Ureter (tissue), 1 donor: ENCODE measurements at regions not wholly inside any gene's neighbourhood (a gene's known extent, or its start where the extent isn't known, plus 50 kb on each side); places are given as distances from the start of the nearest gene placed in this dataset.

Source experiments
- DNase-seq: peaks from one replicate; pipeline ENCODE4 v3.0.0-alpha.2; 2020; ENCODE audit warnings: low spot score
- donor health status: DM: yes; HTN: yes; CAD: no.

DNA sequence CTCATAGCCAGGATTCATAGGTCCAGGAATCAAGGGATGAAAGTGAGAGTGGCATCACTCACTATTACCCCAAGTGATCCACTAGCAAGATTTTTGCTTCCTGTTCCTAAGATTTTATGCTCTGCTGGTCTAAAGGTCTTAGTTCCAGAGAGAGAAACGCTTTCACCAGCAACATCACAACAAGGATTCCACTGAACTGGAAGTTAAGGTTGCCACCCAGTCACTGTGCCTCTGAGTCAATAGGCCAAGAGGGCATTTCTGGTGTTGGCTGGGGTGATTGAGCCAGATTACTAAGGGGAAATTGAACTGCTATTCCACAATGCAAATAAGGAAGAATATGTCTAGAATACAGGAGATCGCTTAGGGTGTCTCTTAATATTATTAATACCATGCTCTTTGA lies 142.5 kb upstream of the ARID2 start:
- no peak for DNase-seq

DNA sequence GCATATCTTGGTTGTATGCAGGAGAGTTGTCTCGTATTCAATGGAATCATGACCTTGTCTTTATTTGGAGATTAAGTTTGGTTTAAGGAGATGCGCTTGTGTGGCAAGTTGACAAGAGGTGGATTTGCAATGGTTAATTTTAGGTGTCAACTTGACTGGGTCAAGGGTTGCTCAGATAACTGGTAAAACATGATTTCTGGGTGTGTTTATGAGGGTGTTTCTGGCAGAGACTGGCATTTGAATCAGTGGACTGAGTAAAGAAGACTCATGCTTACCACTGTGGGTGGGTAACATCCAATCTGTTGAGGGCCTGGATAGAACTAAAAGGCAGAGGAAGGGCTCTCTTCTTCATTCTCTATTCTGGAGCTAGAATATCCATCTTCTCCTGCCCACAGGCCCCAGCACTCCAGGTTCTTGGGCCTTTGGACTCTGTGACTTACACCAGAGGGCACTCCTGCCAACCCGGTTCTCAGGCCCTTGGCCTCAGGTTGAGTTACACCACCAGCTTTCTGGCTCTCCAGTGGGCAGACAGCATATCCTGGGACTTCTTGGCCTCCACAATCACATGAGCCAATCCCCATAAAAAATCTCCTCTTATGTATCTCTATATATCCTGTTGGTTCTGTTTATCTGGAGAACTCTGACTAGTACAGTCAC lies 141.5 kb upstream of the ARID2 start:
- DNase-seq = no peak

DNA sequence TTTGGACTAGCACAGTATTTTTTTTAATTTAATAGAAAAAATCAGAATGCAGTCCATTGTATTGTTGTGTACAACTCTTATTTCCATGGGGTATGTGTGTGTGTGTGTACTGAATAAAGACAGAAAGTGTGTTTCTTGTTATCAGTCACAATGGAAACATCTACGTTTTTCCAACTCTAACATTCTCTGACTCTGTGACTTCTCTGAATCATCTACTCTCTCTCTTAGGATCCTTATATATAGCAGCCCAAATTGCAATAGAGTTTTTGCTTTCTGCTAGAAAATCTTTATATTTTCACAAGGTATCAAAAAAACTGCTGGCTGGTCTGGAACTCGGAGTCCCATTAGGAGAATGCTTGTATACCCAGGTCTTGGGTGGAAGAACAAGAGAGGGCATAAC lies 138.9 kb upstream of the ARID2 start:
- DNase-seq = no peak

DNA sequence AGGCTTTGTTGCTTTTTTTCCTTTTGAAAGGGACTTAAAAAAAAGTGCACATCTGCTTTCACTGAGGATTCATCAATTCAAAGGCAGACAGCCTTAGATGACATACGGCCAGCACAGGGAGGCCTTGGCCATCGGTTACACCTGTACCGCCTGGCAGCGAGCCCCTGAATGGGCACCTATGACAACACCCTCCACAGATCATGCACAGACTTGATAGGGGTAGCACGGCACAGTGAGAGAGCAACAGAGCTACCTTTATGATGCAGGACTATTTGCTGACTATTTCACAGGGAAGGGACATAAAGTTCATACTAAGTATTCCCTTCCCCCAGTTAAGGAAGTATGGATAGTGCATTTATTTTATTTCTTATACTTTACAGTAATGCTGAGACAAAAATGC lies 137.9 kb upstream of the ARID2 start:
- DNase-seq = no peak

DNA sequence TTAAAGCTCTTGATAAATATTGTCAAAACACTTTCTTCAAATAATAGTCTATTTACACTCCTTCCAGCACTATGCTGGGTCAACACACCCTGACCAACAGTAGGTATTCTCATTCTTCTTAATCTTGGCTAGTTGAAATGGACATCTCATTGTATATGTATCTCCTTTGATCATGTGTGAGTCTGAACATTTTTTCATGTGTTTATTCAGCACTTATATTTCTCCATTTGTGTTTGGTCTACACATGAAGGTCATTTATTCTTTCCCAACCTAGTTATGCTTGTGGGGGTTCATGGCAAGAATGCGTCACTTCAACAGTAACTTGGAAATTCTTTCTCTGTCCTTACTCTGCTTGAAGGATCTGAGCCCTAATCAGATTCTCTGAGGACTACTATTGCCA lies 133.1 kb upstream of the ARID2 start:
- DNase-seq = no peak

DNA sequence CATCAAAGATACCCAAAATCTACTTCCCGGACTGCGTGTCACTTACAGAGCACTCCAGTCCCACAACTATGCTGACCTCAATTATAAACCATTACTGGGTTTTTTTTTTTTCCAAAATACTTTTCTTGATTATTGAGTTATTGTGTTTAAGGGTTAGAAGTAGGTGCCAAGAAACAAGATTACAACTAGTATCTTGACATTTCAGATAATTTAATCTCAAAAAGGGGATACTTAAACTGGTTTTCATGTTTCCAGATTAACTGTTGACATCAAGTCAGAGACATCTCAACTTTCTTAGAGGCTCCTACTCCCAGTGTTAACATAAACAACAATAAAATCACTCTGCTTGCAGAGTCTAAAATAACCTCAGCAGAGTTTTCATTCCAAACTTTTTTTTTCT lies 131.2 kb upstream of the ARID2 start:
- no peak for DNase-seq

DNA sequence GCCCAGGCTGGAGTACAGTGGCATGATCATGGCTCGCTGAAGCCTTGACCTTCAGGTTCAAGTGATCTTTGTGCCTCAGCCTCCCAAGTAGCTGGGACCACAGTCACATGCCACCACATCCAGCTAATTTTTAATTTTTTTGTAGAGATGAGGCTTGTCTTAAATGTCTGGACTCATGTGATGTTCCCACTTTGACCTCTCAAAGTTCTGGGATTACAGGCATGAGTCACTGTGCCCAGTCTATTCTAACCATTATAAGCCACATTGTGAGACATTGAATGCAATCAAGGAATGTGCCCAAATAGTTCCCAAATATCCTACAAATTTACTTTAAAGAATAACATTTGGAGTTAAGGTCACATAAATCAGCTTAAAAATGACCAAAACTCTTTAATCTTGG lies 130.7 kb upstream of the ARID2 start:
- DNase-seq = no peak

DNA sequence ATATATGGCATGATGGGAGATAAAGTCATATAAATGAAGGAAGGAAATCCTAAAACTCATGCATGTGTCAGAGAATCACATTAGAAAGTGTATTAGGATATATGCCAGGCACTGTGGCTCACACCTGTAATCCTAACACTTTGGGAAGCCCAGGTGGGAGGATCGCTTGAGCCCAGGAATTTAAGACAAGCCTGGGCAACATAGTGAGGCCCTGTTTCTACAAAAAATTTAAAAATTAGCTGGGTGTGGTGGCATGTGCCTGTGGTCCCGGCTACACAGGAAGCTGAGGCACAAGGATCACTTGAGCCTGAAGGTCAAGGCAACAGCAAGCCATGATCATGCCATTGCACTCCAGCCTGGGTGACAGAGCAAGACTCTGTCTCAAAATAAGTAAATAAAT lies 130.3 kb upstream of the ARID2 start:
- no peak for DNase-seq

DNA sequence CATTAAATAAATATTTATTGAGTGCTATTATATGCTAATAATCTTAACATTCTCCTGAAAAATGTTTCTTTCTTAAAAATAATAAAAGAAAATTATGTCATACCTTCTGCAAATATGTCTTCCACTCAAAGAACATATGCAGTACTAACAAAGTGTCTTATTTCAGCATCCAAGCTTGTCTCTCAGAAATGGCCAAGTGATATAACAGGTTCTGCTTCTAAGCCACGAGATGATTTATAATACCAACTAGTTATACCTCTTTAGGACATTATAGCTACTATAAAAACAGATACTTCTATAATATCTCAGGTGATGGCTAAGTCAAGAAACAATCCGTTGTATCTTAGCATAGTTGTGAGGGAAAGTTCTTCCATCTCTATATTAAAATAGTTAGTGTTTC lies 128.1 kb upstream of the ARID2 start:
- DNase-seq = no peak

DNA sequence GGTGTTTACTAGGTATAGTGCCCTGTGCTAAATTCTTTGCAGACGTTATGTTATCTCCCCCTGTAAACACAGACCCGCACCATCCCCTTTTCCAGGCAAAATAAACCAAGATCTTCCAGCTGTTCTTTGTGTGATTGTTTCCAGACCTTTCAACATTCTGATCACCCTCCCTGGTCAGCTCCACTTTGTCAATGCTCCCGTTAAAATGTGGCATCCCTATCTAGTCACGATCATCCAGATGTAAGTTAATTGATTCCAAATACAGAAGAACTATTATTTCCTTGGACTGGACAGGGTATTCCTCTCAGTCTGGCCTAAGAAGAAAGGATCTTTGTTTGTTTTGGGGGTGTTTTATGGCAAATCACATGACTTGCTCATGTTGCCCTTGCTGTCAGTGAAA lies 127.6 kb upstream of the ARID2 start:
- no peak for DNase-seq

DNA sequence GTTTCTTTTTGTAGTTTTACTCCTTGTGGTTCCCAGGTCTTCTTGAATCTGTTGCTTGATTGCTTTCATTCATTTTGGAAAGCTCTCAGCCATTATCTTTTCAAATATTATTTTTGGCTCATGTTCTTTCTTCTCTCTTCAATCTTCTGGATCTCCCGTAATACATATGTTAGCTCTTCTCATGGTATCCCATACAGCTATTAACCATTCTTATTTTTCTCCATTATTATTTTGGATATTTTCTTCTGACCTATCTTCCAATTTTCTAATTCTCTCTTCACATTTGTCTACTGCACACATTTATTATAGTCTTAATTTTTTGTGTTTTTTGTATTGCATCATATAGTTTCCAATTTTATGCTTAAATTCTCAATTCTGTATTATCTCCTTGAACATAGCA lies 123.9 kb upstream of the ARID2 start:
- DNase-seq = no peak

DNA sequence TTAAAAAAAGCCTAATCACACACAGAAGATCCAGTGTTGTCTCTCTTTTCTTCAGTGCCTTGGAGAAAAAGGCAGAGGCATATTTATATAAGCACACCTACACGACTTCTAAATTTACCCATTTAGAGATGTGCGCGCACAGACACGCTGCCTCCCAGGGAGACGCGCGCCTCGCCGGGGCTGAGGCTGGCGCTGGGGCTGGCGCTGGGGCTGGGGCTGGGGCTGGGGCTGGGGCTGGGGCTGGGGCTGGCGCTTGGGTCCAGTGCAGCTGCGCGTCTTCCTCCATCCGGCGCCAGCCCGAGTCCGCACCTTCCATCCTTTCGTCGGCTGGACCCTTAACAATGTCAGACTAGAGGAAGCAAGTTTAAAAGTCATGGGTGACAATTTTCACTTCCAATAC lies 118.4 kb upstream of the ARID2 start:
- no peak for DNase-seq

DNA sequence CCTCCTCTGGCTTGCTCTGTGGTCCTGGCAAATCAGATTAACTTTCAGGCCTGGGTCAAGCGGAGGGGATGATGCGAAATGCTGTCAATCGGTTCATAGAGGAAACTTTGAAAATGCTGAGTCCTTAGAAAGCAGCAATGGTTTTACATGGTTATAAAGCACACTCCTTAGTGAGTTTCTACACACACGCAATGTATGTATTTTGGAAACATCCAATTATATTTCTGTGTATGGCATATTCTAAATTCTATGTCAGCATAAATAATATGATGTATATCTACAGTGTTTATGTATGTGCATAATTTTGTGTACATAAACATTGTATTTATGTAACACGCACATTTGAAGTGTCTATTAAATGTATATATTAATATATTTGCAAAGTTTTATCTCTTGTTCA lies 118.0 kb upstream of the ARID2 start:
- no peak for DNase-seq

DNA sequence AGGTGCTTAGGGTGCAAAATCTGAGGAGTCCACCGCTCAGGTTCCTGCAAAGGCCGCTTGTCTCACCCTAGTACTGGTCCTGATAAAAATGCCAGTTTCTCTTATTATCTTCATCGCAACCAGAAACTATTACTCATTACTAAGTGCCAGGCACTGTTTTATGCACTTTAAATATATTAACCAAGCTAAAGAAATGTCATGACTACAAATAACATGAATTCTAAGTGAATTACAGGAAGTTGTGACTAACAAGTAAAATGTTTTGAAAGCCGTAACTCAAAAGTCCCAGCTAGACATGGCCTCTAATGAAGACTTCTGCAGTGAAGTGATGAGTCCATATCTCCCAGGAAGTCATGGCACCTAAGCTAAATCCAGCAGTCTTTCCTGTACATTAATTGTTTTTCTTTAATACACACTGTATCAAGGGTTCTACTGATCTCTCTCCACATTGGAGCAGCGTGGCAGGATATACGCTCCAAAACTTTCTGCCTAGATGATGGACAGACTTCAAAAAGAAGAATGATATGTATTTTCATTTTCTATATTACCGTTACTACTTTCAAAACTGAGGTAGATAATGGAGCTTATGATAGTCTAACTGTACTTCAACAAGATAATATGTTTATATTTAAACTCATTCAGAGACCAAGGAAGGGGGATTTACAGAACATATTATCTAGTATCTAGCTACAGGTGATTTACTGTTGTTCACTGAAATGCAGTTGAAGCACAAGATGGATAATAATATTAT lies 117.3 kb upstream of the ARID2 start:
- no peak for DNase-seq

DNA sequence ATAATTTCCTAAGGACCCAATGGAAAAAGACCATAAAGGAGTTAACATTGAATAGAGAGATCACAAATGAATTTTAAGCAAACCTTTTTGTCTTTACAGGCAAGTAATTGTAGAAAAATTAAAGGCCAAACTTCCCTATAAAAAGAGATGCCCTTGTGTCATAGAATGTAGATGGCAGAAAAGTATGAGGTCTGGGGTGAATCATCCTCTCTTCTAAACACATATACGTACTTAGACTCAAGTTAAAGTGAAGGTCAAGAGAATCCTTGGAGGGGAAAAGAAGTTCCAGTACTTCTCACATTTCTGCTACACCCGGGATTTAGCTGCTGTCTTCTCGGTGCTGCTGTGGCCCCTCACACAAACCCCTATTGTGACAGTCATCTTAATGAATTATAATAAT lies 116.2 kb upstream of the ARID2 start:
- DNase-seq = no peak

DNA sequence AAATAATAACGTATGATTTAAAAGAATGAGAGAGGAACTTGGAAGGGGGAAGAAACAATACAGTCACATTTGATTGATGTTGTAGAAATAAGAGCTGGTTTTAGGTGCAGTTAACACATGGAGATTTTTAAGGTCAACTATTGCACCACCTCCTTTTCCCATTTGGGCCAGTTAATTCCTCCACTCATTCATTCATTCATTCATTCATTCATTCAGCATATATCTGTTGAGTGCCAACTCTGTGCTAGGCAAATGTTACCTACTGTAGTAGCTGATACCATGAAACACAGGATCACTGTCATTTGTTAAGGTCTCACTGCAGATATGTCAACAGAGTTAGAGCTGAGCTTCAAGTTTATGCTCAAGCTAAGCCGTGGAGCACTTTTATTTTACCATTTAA lies 115.7 kb upstream of the ARID2 start:
- DNase-seq = no peak

DNA sequence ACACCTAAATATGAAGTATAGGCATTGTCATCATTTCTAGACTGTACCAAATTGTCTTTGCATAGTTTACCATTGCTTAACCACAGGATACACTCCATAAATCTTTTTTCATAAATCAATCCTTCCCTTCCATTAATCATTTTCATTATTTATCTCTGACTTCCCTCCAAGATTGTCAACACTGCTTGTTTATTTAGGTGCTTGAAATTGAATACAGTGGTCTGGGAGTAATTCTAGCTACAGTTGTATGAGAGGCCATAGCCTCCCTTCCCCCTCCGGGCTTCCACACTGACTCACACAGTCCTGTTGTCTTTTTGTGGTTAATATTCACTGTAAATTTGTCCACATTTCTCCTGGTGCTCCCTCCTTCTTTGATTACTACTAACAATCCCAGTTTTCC lies 114.2 kb upstream of the ARID2 start:
- DNase-seq = no peak

DNA sequence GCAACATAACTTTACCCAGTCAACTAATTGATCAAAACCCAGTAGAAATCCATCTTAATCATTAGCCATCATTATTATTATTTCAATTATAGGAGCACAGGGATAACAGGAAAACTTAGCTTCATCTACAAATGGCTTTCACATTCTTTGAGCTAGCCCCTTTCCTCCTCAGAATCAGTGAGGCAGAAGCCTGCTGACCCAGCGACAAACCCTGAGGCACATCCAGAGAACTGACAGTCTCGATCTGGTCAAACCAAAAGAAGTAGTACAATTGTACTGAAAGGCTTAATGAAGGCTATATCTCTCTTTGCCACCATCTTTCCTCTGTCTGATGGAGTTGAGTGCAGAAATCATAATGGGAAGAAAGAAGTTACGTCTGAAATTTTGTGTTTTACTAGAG lies 109.8 kb upstream of the ARID2 start:
- no peak for DNase-seq

DNA sequence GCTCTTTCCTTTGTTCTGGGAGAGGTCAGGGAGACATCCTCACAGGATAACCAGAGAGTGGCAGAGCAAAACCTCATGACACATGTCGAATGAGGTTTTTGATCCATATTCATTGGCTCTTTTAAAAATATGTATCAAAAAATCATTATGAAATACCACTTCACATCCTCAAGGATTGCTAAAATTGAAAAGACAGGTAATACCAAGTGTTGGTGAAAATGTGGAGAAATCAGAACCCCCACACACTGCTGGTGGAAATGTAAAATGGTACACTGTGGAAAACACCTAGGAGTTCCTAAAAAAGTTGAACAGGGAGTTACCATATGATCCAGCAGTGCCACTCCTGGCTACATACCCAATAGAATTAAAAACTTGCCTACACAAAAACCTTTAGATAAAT lies 107.8 kb upstream of the ARID2 start:
- DNase-seq = no peak

DNA sequence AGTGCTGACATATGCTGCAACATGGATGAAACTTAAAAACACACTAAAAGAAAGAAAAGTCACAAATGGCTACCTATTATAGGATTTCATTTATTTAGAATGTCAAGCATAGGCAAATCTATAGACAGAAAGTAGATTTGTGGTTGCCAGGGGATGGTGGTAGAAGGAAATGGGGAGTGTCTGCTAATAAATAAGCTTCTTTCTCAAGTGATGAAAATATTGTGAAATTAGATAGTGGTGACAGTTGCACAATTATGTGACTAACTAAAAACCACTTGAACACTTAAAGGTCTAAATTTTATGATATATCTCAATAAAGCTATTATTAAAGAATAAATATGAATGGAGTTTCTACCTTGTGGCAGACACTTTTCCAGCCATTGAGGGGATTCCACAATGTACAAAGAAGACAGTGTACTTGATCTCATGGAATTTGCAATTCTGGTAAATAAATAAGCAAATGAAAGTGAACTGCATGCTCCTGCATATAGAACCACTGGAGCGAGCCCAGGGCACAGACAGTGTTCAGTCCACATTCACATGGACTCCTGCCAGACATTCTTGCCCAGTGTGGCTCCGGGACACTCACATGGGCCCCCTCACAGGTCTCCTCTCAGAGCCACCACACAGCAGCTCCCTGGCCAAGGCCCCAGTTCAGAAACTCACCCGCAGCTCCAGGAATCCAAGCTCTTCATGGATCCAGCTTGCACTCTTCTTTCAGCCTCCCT lies 107.1 kb upstream of the ARID2 start:
- no peak for DNase-seq

DNA sequence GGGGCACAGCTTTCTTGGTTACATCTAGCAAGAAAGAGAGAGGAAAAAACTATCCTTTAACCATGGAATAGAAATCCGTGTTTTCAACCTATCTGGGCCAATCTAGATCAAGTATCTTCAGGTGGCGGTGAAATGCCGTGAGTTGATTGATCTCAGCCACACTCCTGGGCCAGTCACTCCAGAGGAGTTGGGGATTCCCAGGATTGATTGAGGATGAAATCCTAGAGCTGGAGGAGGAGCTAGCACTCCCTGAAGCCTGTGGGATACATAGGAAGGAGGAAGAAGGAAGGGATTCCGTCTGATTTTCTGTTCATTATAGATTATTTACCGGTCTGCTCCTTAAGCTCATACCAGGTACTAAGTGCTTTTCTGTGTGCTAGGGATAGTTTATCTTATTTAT lies 106.3 kb upstream of the ARID2 start:
- DNase-seq = no peak

DNA sequence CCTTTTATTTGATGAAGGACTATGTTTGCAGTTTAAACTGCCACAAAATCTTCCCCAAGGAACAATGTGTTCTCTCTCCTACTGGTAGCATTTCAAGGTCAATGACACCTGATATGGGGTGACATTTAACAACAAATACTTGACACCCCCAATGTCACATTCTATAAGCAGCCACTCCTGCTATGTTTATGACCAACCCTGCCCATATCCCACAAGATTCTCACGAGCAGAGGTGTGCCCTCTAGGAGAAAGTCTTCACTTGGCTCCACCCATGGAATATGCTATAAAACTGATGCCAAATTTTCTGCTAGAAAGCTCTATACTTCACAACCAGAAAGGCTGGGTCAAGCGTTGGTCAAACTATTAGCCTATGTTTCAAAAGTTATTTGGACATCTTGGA lies 105.6 kb upstream of the ARID2 start:
- DNase-seq = no peak

DNA sequence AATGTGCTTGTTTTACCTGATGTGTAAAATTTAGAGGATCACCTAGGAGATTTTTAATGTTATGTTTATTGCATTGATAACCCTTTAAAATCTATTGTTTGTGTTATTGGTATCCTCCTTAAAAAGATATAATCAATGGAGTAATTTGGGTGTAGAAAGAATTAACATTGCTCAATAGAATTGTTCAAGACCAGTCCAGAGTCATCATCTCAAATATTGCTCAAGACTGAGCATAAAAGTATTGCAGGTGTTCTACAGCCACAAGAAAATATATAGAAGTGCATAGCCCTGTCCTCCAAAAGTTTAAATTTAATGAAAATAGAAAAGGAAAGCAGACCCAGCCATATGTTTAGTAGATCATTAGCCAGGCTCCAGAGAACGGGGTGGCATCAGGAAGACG lies 102.5 kb upstream of the ARID2 start:
- no peak for DNase-seq
